ENCODE measurements at regions not wholly inside any gene's neighbourhood (a gene's known extent, or its start where the extent isn't known, plus 50 kb on each side); places are given as distances from the start of the nearest gene placed in this dataset.

DNA sequence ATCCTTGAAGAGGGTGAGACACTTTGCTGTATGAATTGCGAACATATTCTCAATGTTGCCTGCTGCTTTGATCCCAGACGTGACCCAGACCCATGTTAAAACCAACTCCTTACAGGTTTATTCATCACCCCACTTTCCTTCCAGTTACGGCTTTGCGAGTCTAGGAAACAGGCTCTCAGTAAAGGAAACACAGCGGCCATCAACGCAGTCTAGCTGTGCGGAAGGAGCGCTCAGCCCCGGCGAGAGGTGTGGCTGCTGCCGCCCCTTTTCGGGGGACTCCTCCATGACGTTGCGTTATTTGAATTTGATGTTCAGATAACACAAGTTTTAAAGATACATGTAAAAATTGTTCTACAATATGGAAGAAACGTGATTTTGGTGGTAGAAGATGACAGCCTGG lies 206.4 kb upstream of the FAT1 start:
- no peak for TF ChIP-seq CTCF (IDR thresholded peaks at IDR 0.05)
- H3K27me3 Mint-ChIP-seq = no peaks in the 10 kb centered on the region
- intact Hi-C loops (cut with micrococcal nuclease) = no loop called here
- H3K27ac Mint-ChIP-seq = no peak overlapping the region
- no peaks in the 10 kb centered on the region for H3K4me1 Mint-ChIP-seq
- DNase-seq (no peak), ATAC-seq (ENCODE audit: low read depth) (no peak)
- H3K36me3 Mint-ChIP-seq (ENCODE audit: low read depth) = no peaks in the 10 kb centered on the region
- H3K9me3 Mint-ChIP-seq = peaks cover 4% of the 10 kb centered on the region
- CTCF ChIA-PET = no interaction called here
- POLR2A ChIA-PET = no interaction called here
- no peak overlapping the region for H3K4me3 Mint-ChIP-seq

GRCh38 chr4:186931519-186931918 lies 207.9 kb upstream of the FAT1 start:
- no peaks in the 10 kb centered on the region for H3K27me3 Mint-ChIP-seq
- H3K9me3 Mint-ChIP-seq = peaks cover 4% of the 10 kb centered on the region
- intact Hi-C loops (cut with micrococcal nuclease) = no loop called here
- H3K36me3 Mint-ChIP-seq (ENCODE audit: low read depth) = no peaks in the 10 kb centered on the region
- H3K27ac Mint-ChIP-seq = no peak overlapping the region
- POLR2A ChIA-PET = no interaction called here
- H3K4me3 Mint-ChIP-seq = no peak overlapping the region
- H3K4me1 Mint-ChIP-seq = no peaks in the 10 kb centered on the region
- CTCF ChIA-PET = no interaction called here
- TF ChIP-seq CTCF (IDR thresholded peaks at IDR 0.05) = no peak
- DNase-seq (no peak), ATAC-seq (ENCODE audit: low read depth) (no peak)

- no peaks in the 10 kb centered on the region for H3K27me3 Mint-ChIP-seq
- ATAC-seq (ENCODE audit: low read depth) = no peak
- no peak for TF ChIP-seq CTCF (IDR thresholded peaks at IDR 0.05)
- ChIA-PET CTCF (no interaction called here), POLR2A (no interaction called here)
- DNase-seq = no peak
- H3K9me3 Mint-ChIP-seq = peaks cover 4% of the 10 kb centered on the region
- intact Hi-C loops (cut with micrococcal nuclease) = no loop called here
- no peaks in the 10 kb centered on the region for H3K4me1 Mint-ChIP-seq
- H3K27ac Mint-ChIP-seq = no peak overlapping the region
- no peaks in the 10 kb centered on the region for H3K36me3 Mint-ChIP-seq (ENCODE audit: low read depth)
- no peak overlapping the region for H3K4me3 Mint-ChIP-seq
These were observed 208.5 kb upstream of the FAT1 start for GRCh38 chr4:186932196-186932595.

GRCh38 chr4:186932631-186933187 lies 209.1 kb upstream of the FAT1 start:
- no peaks in the 10 kb centered on the region for H3K36me3 Mint-ChIP-seq (ENCODE audit: low read depth)
- no peak overlapping the region for H3K4me3 Mint-ChIP-seq

DNA sequence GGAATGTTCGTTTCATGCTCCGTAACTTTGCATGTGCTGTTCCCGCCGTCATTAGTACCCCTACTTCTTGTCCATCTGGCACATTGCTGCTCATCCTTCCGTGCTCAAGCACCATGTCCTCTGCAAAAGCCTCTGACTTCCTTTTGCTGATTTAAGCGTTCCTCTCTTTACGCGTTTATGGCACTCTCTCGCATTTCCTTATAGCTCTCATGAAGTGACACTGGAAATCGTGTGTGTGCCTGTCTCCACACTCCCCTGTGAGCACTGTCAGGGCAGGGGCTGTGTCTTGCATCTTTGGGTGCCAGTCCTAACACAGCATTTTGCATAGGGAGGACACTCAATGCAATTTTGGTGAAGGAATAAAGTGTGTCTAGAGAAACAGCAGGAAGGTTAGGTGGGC lies 210.6 kb upstream of the FAT1 start:
- ChIA-PET CTCF (no interaction called here), POLR2A (no interaction called here)
- ATAC-seq (ENCODE audit: low read depth) = no peak
- peaks cover 4% of the 10 kb centered on the region for H3K9me3 Mint-ChIP-seq
- no peaks in the 10 kb centered on the region for H3K27me3 Mint-ChIP-seq
- no peak overlapping the region for H3K27ac Mint-ChIP-seq
- intact Hi-C loops (cut with micrococcal nuclease) = no loop called here
- no peak overlapping the region for H3K4me3 Mint-ChIP-seq
- no peak for TF ChIP-seq CTCF (IDR thresholded peaks at IDR 0.05)
- no peak for DNase-seq
- H3K4me1 Mint-ChIP-seq = no peaks in the 10 kb centered on the region
- H3K36me3 Mint-ChIP-seq (ENCODE audit: low read depth) = no peaks in the 10 kb centered on the region

More at GRCh38 chr4:186932631-186933187, 209.1 kb upstream of the FAT1 start:
- no peak overlapping the region for H3K27ac Mint-ChIP-seq
- peaks cover 4% of the 10 kb centered on the region for H3K9me3 Mint-ChIP-seq
- no peak for ATAC-seq (ENCODE audit: low read depth)
- TF ChIP-seq CTCF (IDR thresholded peaks at IDR 0.05) = no peak
- intact Hi-C loops (cut with micrococcal nuclease) = no loop called here
- H3K4me1 Mint-ChIP-seq = no peaks in the 10 kb centered on the region
- ChIA-PET CTCF (no interaction called here), POLR2A (no interaction called here)
- no peaks in the 10 kb centered on the region for H3K27me3 Mint-ChIP-seq
- no peak for DNase-seq
